Activated T-cell treated with anti-CD3 and anti-CD28 coated beads, Interleukin-2, amount 50 U/mL, for 72 hours (primary cell): ENCODE measurements at regions not wholly inside any gene's neighbourhood (a gene's known extent, or its start where the extent isn't known, plus 50 kb on each side); places are given as distances from the start of the nearest gene placed in this dataset.
"Not testable (repeated sequence)": the region's sequence is repeated elsewhere in the genome, so short reads cannot be mapped to it uniquely, and the experiment has no call there.

Experiments
- ATAC-seq, 2 donors: fragments of 150-1000 bp; cut with Tn5 transposase; replicated peaks in 1 of 2; 2 replicates each; pipeline ENCODE4 v1.10.0; 2021; ENCODE audit warnings: moderate library complexity in 2 of 2, mild to moderate bottlenecking in 1 of 2
- DNase-seq, 2 donors: peaks; one replicate each; pipeline ENCODE4 v3.0.0; 2021 to 2022; ENCODE audit warnings: mixed read lengths in 1 of 2
- H3K27ac Mint-ChIP-seq: one replicate; pipeline ENCODE4 v1.8.0; 2022; ENCODE audit warnings: mild to moderate bottlenecking, moderate library complexity, mixed read lengths
- H3K27me3 Mint-ChIP-seq: one replicate; pipeline ENCODE4 v1.8.0; 2022; ENCODE audit warnings: low read depth, mixed read lengths
- H3K36me3 Mint-ChIP-seq, 2 donors: one replicate each; pipeline ENCODE4 v1.8.0; 2022; ENCODE audit warnings: mixed read lengths in 2 of 2, mild to moderate bottlenecking in 1 of 2; ENCODE audit not compliant: insufficient read depth in 2 of 2
- H3K4me1 Mint-ChIP-seq: one replicate; pipeline ENCODE4 v1.8.0; 2022; ENCODE audit warnings: low read depth, mixed read lengths
- H3K4me3 Mint-ChIP-seq, 2 donors: one replicate each; pipeline ENCODE4 v1.8.0; 2022; ENCODE audit warnings: mild to moderate bottlenecking in 2 of 2, mixed read lengths in 2 of 2, moderate library complexity in 2 of 2
- H3K9me3 Mint-ChIP-seq, 2 donors: one replicate each; pipeline ENCODE4 v1.8.0; 2022; ENCODE audit warnings: mixed read lengths in 2 of 2

DNA sequence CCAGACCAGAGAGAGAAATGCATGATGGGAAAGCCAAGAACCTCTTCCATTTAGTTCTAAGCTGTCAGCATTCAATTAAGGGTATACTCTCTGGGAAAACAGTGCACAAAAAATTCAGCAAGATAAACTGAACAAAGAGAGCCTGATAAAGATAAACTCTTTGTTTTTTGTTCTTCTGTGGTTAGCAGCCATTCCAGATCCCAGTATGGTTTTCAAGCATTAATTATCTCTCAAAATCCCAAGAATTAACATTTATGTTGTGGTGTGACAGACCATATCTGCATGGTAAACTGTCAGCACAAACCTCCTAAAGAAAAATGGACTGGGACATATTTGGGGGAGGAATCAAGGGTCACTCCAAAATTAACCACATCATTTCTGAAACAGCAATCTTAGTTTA, 124.0 kb upstream of the LRRN1 start:
- Mint-ChIP-seq H3K27ac (no peak overlapping the region), H3K27me3 (no peaks in the 10 kb centered on the region), H3K4me3 (no peak overlapping the region), H3K36me3 (peaks cover 0 to 1% of the 10 kb centered on the region in 2 donors), H3K4me1 (no peaks in the 10 kb centered on the region), H3K9me3 (peaks cover 1 to 3% of the 10 kb centered on the region in 2 donors)
- ATAC-seq (no peak), DNase-seq (no peak)

DNA sequence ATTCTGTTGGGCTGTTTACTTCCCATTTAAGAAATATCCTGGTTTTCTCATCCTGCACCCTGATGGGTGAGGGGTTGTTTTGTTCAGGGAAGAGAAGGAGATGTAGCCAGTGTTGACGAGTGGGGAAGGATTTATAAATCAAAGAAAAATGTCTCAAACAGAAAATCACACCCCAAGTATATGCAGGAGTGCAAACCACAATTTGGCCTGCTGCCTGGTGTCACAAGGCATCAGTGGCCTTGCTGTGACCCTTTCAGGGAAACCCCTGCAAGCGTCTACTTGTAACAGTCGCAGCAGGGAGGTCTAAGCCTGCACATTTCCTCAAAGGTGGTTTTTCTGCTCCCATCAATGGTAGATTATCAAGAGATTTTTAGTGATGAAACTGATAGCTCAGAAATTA, 132.6 kb upstream of the LRRN1 start:
- Mint-ChIP-seq H3K36me3 (peaks cover 1% of the 10 kb centered on the region in 2 donors), H3K27me3 (no peaks in the 10 kb centered on the region), H3K4me3 (no peak overlapping the region), H3K9me3 (peaks cover 6% of the 10 kb centered on the region in 2 donors), H3K27ac (no peak overlapping the region), H3K4me1 (no peaks in the 10 kb centered on the region)
- ATAC-seq: peak in 1 of 2 donors; percentile 36
- DNase-seq: peak in 1 of 2 donors; percentile 2

DNA sequence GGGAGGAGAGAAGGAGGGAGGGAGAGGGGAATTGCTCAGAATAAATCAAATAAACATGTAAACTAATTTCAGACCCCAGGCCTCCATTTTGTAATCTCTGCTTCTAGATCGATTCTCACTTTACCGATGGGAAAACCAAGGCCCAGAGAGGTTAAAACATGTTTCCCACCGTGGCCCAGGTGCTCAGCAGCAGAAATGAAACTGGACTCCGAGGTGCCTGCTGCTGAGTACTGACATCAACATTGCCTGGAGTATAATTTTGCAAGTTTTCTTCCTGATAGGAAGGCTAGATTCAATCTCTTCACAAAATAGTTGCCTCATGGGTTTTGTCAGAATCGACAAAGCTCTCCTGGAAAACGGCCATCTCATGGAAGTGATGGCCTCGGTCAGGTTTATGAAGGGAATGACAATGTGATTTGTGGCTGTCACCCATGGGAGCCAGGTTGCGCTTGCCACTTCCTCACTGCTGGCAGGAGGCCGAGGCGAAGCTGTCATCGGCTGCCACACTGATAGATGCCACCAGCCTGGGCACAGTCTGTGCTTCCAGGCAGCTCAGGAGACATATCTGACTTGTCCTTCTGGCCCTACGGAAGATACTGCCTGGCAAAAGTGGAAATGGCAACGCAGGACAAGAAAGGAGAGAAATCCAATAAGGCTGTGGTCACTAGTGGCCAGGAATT, 133.1 kb upstream of the LRRN1 start:
- Mint-ChIP-seq H3K27me3 (no peaks in the 10 kb centered on the region), H3K36me3 (peaks cover 1% of the 10 kb centered on the region in 2 donors), H3K27ac (no peak overlapping the region), H3K4me1 (no peaks in the 10 kb centered on the region), H3K4me3 (no peak overlapping the region), H3K9me3 (peaks cover 6% of the 10 kb centered on the region in 2 donors)
- ATAC-seq (no peak), DNase-seq (no peak)

DNA sequence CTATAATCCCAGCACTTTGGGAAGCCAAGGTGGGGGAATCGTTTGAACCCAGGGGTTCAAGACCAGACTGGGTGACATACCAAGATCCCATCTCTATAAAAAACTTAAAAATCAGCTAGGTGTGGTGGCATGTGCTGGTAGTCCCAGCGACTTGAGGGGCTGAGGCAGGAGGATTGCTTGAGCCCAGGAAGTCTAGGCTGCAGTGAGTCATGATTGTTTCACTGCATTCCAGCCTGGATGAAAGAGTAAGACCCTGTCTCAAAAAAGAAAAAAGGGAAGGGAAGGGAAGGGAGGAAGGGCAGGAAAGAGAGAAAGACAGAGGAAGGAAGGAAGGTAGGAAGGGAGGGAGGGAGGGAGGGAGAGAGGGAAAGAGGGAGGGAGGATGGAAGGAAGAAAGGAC, 133.7 kb upstream of the LRRN1 start:
- H3K4me3 Mint-ChIP-seq: no peak overlapping the region
- peaks cover 0 to 1% of the 10 kb centered on the region in 2 donors for H3K36me3 Mint-ChIP-seq
- no peaks in the 10 kb centered on the region for H3K27me3 Mint-ChIP-seq
- DNase-seq: no peak
- no peak overlapping the region for H3K27ac Mint-ChIP-seq
- H3K9me3 Mint-ChIP-seq: peaks cover 5 to 6% of the 10 kb centered on the region in 2 donors
- no peaks in the 10 kb centered on the region for H3K4me1 Mint-ChIP-seq
- no peak for ATAC-seq

DNA sequence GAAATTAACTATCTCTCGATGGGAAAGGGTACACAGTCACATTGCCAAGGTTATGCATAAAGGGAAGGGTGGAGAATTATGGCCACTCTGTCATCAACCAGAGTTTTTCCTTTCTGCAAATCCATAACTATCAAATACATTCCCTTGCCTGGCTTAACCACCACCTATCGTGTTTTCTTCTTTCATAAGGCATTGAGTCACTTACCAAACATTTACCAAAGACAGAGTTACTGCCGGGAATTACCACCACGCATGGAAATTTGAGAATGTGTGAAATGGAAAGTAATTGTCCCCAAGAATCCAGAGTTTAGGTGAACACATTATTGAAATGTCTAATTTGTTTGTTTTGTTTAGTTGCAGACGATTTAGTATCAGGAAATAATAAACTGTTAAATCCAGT, 134.3 kb upstream of the LRRN1 start:
- DNase-seq (no peak), ATAC-seq (no peak)
- Mint-ChIP-seq H3K4me3 (no peak overlapping the region), H3K9me3 (peaks cover 5 to 6% of the 10 kb centered on the region in 2 donors), H3K36me3 (peaks cover 0 to under 1% of the 10 kb centered on the region in 2 donors), H3K27ac (no peak overlapping the region), H3K27me3 (no peaks in the 10 kb centered on the region), H3K4me1 (no peaks in the 10 kb centered on the region)

DNA sequence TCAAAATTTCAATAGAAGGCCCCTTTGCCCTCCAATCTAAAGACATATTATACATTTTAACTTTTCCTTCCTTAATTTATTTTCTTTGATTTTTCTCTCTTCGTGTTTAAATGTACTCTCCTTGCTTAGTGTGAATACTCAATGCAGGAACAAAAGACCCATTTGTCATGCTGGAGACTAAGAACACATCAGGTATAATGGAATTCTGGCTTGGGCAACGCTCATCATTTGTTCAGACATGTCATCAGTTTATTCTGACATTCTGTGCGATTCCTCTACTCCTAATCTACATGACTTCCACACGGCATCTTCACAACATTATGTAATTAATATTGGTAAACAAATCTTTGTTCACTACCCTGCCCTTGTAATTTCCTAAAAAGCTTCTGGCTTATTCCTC, 136.6 kb upstream of the LRRN1 start:
- Mint-ChIP-seq H3K4me3 (no peak overlapping the region), H3K4me1 (no peaks in the 10 kb centered on the region), H3K27ac (no peak overlapping the region), H3K36me3 (no peaks in the 10 kb centered on the region), H3K27me3 (no peaks in the 10 kb centered on the region), H3K9me3 (peaks cover 2 to 4% of the 10 kb centered on the region in 2 donors)
- DNase-seq (no peak), ATAC-seq (no peak)

DNA sequence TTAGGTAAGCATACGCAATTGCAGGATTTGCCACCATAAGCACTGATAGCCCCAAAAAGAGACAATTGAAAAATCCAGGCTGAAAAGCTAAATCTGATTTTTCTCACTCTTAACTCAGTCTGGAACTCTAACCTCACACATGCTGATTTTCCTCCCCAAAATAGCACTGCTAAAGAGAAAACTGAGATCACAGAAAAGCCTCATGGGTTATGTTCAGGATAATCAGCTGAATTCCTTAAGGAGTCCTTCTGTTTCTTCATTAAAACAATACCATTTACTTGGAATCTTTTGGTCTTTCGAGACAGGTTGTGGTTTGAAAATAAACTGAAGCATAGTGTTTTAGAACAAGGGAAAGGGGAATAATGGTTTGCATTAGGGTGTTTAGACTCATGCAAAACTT, 144.3 kb upstream of the LRRN1 start:
- no peaks in the 10 kb centered on the region for H3K9me3 Mint-ChIP-seq
- no peak overlapping the region for H3K4me3 Mint-ChIP-seq
- H3K27ac Mint-ChIP-seq: no peak overlapping the region
- ATAC-seq (no peak), DNase-seq (no peak)
- H3K27me3 Mint-ChIP-seq: no peaks in the 10 kb centered on the region
- no peaks in the 10 kb centered on the region for H3K36me3 Mint-ChIP-seq
- no peaks in the 10 kb centered on the region for H3K4me1 Mint-ChIP-seq

DNA sequence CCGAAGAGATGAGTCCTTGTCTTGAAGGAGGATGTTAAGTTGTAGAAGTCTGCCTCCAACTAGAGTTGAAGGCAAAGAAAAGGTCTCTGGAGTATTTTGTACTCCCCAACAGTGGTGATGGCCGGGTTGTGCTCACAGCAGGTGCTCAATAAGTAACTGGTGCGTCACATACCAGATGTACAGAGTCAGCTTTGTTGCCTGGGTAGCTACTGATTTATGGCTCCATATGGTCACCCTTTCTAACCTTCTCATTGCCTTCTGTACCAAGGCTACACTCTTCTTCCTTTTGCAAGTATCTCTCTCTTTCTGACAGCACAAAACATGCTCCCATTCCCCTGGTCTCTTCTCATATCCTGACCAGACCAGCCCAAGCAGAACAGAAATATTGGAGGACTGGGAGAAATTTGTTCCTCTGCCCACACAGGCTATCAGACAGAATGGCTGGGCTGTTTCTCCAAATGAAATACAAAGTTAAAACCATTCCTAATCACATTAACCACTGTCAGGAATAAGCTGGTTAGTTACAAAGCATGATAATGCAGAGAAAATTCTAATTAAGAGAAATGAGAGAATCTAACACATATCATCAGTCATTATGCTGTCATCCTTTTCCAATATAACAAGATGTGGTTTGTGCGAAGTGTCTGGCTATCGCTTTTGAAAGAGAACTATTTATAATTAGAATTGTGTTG, 150.1 kb upstream of the LRRN1 start:
- no peaks in the 10 kb centered on the region for H3K27me3 Mint-ChIP-seq
- no peaks in the 10 kb centered on the region for H3K4me1 Mint-ChIP-seq
- H3K4me3 Mint-ChIP-seq: no peak overlapping the region
- DNase-seq (no peak), ATAC-seq (no peak)
- H3K9me3 Mint-ChIP-seq: no peaks in the 10 kb centered on the region
- no peaks in the 10 kb centered on the region for H3K36me3 Mint-ChIP-seq
- H3K27ac Mint-ChIP-seq: no peak overlapping the region

DNA sequence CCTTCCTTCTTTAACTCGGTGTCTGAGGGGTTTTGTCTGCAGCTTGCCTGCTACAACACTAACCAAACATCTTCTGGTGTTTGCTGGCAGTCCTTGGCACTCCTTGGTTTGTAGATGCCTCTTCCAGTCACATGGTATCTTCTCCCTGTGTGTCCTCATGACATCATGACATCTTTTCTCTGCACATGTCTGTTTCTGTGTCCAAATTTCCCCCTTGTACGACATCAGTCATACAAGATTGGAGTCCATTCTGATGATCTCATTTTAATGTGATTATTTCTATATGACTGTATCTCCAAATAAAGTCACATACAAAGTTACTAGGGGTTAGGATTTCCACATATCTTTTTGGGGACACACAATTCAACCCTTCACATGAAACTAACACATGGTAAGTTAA, 152.3 kb upstream of the LRRN1 start:
- H3K4me1 Mint-ChIP-seq: no peaks in the 10 kb centered on the region
- H3K4me3 Mint-ChIP-seq: no peak overlapping the region
- no peaks in the 10 kb centered on the region for H3K27me3 Mint-ChIP-seq
- no peak for DNase-seq
- no peak for ATAC-seq
- H3K27ac Mint-ChIP-seq: no peak overlapping the region
- H3K36me3 Mint-ChIP-seq: no peaks in the 10 kb centered on the region
- H3K9me3 Mint-ChIP-seq: no peaks in the 10 kb centered on the region

DNA sequence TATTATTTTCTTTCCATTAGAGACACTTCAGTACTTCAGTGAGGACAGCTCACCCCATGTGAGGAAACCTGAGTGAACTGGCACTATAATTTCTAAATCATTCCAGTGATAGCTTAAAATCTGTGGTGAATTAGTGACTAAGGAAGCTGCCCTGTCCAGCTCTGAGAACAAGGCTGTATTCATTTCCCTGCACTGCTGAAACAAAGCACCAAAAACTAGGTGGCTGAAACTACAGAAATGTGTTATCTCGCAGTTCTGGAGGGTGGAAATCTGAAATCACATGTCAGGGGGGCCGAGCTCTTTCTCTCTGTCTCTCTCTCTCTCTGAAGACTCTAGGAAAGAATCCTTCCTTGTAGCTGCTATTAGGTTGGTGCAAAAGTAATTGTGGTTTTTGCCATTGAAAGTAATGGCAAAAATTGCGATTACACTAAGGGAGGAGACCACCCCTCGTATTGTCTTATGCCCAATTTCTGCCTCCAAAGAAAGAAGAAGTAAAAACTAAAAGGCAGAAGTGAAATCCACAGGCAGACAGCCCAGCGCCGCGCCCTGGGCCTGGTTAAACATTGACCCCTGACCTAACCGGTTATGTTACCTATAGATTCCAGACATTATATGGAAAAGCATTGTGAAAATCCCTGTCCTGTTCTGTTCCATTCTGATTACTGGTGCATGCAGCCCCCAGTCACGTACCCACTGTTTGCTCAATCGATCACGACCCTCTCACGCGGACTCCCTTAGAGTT, 153.0 kb upstream of the LRRN1 start:
- H3K9me3 Mint-ChIP-seq, H3K36me3 Mint-ChIP-seq, ATAC-seq, H3K4me3 Mint-ChIP-seq, H3K4me1 Mint-ChIP-seq, H3K27ac Mint-ChIP-seq, DNase-seq, H3K27me3 Mint-ChIP-seq: not testable (repeated sequence)

DNA sequence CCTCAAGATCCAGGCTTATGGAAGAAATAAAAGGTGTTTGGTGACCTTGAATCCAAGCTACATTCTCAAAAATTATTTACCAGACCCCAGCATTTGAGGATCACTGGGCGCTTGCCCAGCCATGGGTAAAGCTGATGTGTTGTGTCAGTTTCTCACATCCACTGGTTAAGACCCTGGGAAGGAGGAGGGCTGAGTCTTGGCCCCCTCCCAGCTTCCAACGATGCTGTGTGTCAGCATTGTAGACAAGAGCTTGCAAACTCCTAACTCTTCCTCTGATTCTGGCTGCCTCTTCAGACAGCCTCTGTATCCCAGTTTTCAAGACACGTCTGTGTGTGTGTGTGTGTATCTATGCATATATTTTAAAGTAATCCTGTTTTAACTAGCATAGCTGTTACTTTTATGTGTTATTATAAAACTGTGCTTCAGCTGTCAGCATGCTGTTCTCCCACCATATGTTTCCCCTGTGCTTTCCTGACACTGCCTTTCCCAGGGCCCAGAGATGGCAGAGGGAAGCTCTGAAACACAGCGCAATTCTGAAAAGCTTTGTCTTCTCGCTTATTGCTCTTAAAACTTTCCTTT, 157.3 kb upstream of the LRRN1 start:
- Mint-ChIP-seq H3K4me3 (no peak overlapping the region), H3K27ac (no peak overlapping the region), H3K36me3 (no peaks in the 10 kb centered on the region), H3K9me3 (no peaks in the 10 kb centered on the region), H3K27me3 (no peaks in the 10 kb centered on the region), H3K4me1 (no peaks in the 10 kb centered on the region)
- DNase-seq (no peak), ATAC-seq (no peak)

DNA sequence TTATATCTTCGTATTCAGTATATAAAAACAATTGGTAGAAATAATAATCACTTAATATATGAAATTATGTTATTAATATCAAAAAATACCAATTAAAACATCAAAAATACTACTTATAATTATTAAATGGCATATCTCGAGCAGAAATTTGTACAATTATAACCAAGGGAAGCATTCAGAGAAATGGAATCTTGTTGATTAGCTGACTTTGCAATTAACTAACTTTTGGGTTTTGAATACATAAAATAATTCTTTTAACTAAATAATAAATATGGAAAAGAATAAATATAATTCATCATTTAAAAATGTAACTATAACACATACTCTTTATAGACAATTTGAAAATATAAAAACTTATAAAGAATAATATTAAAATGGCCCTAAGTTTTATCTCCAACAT, 160.2 kb upstream of the LRRN1 start:
- Mint-ChIP-seq H3K27ac (no peak overlapping the region), H3K4me3 (no peak overlapping the region), H3K36me3 (no peaks in the 10 kb centered on the region), H3K9me3 (no peaks in the 10 kb centered on the region), H3K27me3 (no peaks in the 10 kb centered on the region), H3K4me1 (no peaks in the 10 kb centered on the region)
- ATAC-seq: no peak
- DNase-seq: no peak

DNA sequence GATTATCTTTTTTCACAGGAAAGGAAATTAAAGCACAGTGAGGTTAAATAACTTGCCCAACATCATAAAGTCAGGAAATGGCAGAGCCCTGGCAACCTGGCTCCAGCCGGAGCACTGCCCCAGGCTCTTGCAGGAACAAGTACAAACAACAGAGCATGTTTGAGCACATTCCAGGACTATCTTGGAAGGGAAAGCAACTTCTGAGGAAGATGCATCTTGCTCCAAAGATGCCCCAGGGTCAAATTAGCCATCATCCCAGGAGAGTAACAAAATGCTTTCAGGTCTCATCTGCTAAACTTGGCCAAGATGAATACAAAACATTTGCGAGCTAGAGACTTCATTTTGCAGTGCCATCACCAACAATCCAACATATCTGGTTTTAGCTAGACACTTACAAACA, 162.4 kb upstream of the LRRN1 start:
- no peaks in the 10 kb centered on the region for H3K9me3 Mint-ChIP-seq
- no peak overlapping the region for H3K4me3 Mint-ChIP-seq

More for the DNA sequence above, 162.4 kb upstream of the LRRN1 start:
- H3K36me3 Mint-ChIP-seq: no peaks in the 10 kb centered on the region
- no peaks in the 10 kb centered on the region for H3K27me3 Mint-ChIP-seq
- DNase-seq (no peak), ATAC-seq (no peak)
- H3K4me1 Mint-ChIP-seq: no peaks in the 10 kb centered on the region
- H3K27ac Mint-ChIP-seq: no peak overlapping the region
